Karpas-422 (cell line): ENCODE measurements at regions not wholly inside any gene's neighbourhood (a gene's known extent, or its start where the extent isn't known, plus 50 kb on each side); places are given as distances from the start of the nearest gene placed in this dataset.

ENCODE experiments used
- DNase-seq: peaks from one replicate; pipeline ENCODE4 v3.0.0-alpha.2; 2015
- H2AFZ ChIP-seq: fragments of 200-600 bp; sonication (generic); 2 replicates; pipeline ENCODE4 v1.6.1; 2014; ENCODE audit warnings: antibody characterized with exemption, low read length, mixed read lengths
- H3K27ac ChIP-seq: fragments of 200-600 bp; sonication (generic); 2 replicates; pipeline ENCODE4 v1.5.1; 2014; ENCODE audit warnings: mild to moderate bottlenecking, low read length, moderate library complexity
- H3K27me3 ChIP-seq: fragments of 200-600 bp; sonication (generic); 2 replicates; pipeline ENCODE4 v1.6.1; 2014; ENCODE audit warnings: low read length, mixed read lengths
- H3K36me3 ChIP-seq: fragments of 200-600 bp; sonication (generic); 2 replicates; pipeline ENCODE4 v1.6.1; 2014; ENCODE audit warnings: low read length, mixed read lengths; ENCODE audit not compliant: insufficient read depth
- H3K4me1 ChIP-seq: fragments of 200-600 bp; sonication (generic); 2 replicates; pipeline ENCODE4 v1.6.1; 2014; ENCODE audit warnings: mild to moderate bottlenecking, low read length, mixed read lengths
- H3K4me2 ChIP-seq: fragments of 200-600 bp; sonication (generic); 2 replicates; pipeline ENCODE4 v1.6.1; 2014; ENCODE audit warnings: low read length, low read depth, mild to moderate bottlenecking; ENCODE audit not compliant: poor library complexity, severe bottlenecking
- H3K4me3 ChIP-seq: fragments of 200-600 bp; sonication (generic); 2 replicates; pipeline ENCODE4 v1.5.1; 2014; ENCODE audit warnings: mild to moderate bottlenecking, antibody characterized with exemption, low read length, mixed read lengths
- H3K79me2 ChIP-seq: fragments of 200-600 bp; sonication (generic); 2 replicates; pipeline ENCODE4 v1.6.1; 2014; ENCODE audit warnings: mild to moderate bottlenecking, low read length, mixed read lengths
- H3K9ac ChIP-seq: fragments of 200-600 bp; sonication (generic); 2 replicates; pipeline ENCODE4 v1.6.0; 2014; ENCODE audit warnings: low read length
- H3K9me2 ChIP-seq: fragments of 200-600 bp; sonication (generic), shearing (Covaris generic); replicated peaks from 2 replicates; pipeline ENCODE4 v1.6.0; 2014; ENCODE audit warnings: mild to moderate bottlenecking, low read length, moderate library complexity; ENCODE audit not compliant: insufficient read depth
- H3K9me3 ChIP-seq: fragments of 300-700, 200-600 bp; sonication (generic); 2 replicates; pipeline ENCODE4 v1.6.1; 2014; ENCODE audit warnings: low read length, mixed read lengths
- H4K20me1 ChIP-seq: fragments of 200-600 bp; sonication (generic); 2 replicates; pipeline ENCODE4 v1.6.1; 2014; ENCODE audit warnings: mild to moderate bottlenecking, antibody characterized with exemption, low read length, low read depth; ENCODE audit not compliant: insufficient read depth

DNA sequence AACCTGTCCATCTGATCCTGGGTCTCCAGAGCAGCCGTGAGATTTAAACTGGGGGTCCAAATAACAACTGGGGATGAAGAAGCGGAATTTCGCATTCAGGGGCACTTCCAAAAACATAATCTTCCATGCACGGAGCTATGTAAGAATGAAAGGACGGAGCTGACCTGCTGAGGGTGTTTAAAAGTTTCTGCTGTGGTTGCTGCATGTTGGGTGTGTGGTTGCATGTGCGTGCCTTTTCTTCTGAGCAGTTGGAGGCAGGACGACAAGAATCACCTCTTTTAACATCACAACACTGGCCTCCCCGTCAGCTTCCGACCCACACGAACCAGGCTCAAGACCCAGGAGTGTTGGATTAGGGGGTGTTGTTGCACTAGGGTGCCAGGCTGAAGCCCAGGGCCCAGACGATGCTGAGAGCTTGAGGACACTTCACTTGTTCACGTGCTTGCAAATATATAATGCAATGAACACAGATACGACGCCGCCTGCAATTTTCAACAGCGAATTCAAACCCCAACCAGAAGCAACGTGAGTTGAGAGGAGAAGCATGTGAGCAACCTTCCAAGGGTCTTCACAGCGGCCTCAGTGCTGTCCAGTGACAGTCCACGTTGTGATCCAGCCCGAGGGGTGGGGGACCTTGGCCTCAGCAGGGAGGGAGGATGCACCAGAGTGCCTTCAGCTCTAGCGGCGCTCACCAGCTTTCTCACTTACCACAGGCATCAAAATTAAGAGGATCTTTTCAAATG lies 76.0 kb upstream of the SALL3 start:
- Histone ChIP-seq H4K20me1 (no peaks in the 10 kb centered on the region), H3K9me2 (no peaks in the 10 kb centered on the region), H2AFZ (no peak overlapping the region), H3K27me3 (no peaks in the 10 kb centered on the region), H3K36me3 (no peaks in the 10 kb centered on the region), H3K4me3 (no peak overlapping the region), H3K4me2 (no peak overlapping the region), H3K9me3 (no peaks in the 10 kb centered on the region), H3K27ac (no peak overlapping the region), H3K9ac (no peak overlapping the region), H3K4me1 (no peaks in the 10 kb centered on the region), H3K79me2 (no peaks in the 10 kb centered on the region)
- no peak for DNase-seq

GRCh38 chr18:78904179-78904531 lies 75.5 kb upstream of the SALL3 start:
- no peaks in the 10 kb centered on the region for H3K4me1 ChIP-seq
- no peak for DNase-seq
- no peaks in the 10 kb centered on the region for H3K27me3 ChIP-seq
- H3K9me2 ChIP-seq = no peaks in the 10 kb centered on the region
- no peaks in the 10 kb centered on the region for H3K79me2 ChIP-seq
- H2AFZ ChIP-seq = no peak overlapping the region
- no peak overlapping the region for H3K9ac ChIP-seq
- no peak overlapping the region for H3K4me2 ChIP-seq
- H3K27ac ChIP-seq = no peak overlapping the region
- no peaks in the 10 kb centered on the region for H4K20me1 ChIP-seq
- no peaks in the 10 kb centered on the region for H3K9me3 ChIP-seq
- H3K36me3 ChIP-seq = no peaks in the 10 kb centered on the region
- no peak overlapping the region for H3K4me3 ChIP-seq

GRCh38 chr18:78905334-78905733 lies 74.3 kb upstream of the SALL3 start:
- Histone ChIP-seq H3K9me2 (no peaks in the 10 kb centered on the region), H4K20me1 (no peaks in the 10 kb centered on the region), H3K9me3 (no peaks in the 10 kb centered on the region), H3K27me3 (no peaks in the 10 kb centered on the region), H3K36me3 (no peaks in the 10 kb centered on the region), H3K9ac (no peak overlapping the region), H3K4me2 (no peak overlapping the region), H3K79me2 (no peaks in the 10 kb centered on the region), H3K4me1 (no peaks in the 10 kb centered on the region), H2AFZ (no peak overlapping the region), H3K27ac (no peak overlapping the region), H3K4me3 (no peak overlapping the region)
- no peak for DNase-seq

- no peaks in the 10 kb centered on the region for H4K20me1 ChIP-seq
- H3K9ac ChIP-seq = no peak overlapping the region
- no peak overlapping the region for H3K4me2 ChIP-seq
- no peak overlapping the region for H3K4me3 ChIP-seq
- H2AFZ ChIP-seq = no peak overlapping the region
- no peaks in the 10 kb centered on the region for H3K4me1 ChIP-seq
- H3K36me3 ChIP-seq = no peaks in the 10 kb centered on the region
- no peaks in the 10 kb centered on the region for H3K79me2 ChIP-seq
- no peaks in the 10 kb centered on the region for H3K9me2 ChIP-seq
- H3K9me3 ChIP-seq = no peaks in the 10 kb centered on the region
- no peaks in the 10 kb centered on the region for H3K27me3 ChIP-seq
- DNase-seq = no peak
- H3K27ac ChIP-seq = no peak overlapping the region
Measured at GRCh38 chr18:78906066-78906465, 73.6 kb upstream of the SALL3 start.

DNA sequence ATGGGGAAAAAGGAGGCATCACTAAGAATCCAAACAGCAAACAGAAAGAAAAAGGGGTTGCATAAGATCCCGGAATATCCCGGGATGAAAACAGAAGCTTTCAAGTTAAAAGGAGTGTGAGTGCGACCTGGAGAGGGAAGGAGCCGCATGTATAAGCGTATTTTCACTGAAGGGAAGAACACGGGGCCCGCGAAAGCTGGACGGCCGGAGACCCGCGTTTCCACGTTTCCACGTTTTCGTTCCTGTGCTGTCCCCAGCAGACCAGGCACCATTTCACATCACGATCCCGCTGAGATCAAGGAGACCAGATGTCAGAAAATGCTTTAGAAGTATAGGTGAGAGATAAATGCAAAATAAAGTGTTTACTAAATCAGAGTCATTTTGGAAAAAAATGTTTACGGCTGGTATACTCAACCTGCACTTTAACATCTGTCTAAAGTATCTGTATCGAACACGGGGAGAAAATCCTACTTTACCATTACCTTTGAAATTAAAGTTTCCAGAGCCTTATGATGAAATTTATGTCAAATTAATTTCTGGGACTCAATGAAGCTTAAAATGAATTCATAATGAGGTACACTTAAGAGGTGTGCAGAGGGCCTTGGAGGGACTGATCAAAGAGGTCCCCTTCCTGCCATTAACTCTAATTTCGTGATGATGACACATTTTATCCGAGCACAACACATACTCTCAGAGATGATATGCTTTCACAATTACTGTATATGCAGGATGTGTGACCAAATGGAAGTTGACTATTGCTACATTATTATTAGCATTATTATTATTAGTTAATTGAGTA lies 71.0 kb upstream of the SALL3 start:
- Histone ChIP-seq H3K4me3 (no peak overlapping the region), H4K20me1 (no peaks in the 10 kb centered on the region), H3K9me3 (no peaks in the 10 kb centered on the region), H3K79me2 (no peaks in the 10 kb centered on the region), H3K27ac (no peak overlapping the region), H2AFZ (no peak overlapping the region), H3K4me1 (no peaks in the 10 kb centered on the region), H3K9ac (no peak overlapping the region), H3K36me3 (no peaks in the 10 kb centered on the region), H3K4me2 (no peak overlapping the region), H3K9me2 (no peaks in the 10 kb centered on the region), H3K27me3 (no peaks in the 10 kb centered on the region)
- no peak for DNase-seq

DNA sequence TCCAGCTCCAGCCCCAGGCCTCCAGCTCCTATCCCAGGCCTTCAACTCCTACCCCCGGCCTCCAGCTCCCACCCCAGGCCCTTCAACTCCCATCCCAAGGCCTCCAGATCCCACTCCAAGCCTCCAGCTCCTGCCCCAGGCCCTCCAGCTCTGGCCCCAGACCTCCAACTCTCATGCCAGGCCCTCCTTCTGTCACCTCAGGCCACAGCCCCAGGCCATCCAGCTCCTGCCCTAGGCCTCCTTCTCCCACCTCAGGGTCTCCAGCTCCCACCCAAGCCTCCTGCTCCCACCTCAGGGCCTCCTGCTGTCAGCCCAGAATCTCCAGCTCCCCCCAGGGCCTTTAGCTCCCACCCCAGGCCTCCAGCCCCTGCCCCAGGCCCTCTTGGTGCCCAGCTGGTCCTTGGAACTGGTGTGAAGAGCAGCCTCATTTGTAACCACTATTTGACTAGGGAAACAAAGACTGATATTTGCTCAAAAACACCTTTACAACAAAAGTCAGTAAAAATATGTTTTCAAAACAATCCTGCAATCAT lies 67.8 kb upstream of the SALL3 start:
- Histone ChIP-seq H3K27me3 (no peaks in the 10 kb centered on the region), H3K9me3 (no peaks in the 10 kb centered on the region), H3K79me2 (no peaks in the 10 kb centered on the region), H3K4me3 (no peak overlapping the region), H3K4me1 (no peaks in the 10 kb centered on the region), H3K36me3 (no peaks in the 10 kb centered on the region), H4K20me1 (no peaks in the 10 kb centered on the region), H3K9me2 (no peaks in the 10 kb centered on the region), H3K27ac (no peak overlapping the region), H3K4me2 (no peak overlapping the region), H2AFZ (no peak overlapping the region), H3K9ac (no peak overlapping the region)
- no peak for DNase-seq

DNA sequence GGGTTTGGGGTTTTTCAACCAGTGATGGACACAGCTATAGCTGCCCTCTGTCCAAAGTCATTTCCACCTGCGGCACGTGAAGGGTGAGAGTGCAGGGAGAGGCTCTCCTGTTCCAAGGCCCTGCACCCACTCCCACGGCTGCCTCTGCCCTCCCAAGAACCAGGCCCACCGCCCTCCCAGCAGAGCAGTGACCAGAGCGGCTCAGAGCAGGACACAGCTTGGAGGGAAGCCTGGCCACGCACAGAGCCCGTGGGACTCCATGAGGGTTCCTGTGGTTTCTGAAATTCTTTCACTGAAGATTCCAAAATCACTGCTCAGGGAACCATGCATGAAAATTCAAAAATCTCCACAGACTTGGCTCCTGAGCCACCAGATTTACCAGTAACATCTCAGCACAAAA lies 67.3 kb upstream of the SALL3 start:
- H3K36me3 ChIP-seq = no peaks in the 10 kb centered on the region
- no peak overlapping the region for H2AFZ ChIP-seq
- DNase-seq = no peak

DNA sequence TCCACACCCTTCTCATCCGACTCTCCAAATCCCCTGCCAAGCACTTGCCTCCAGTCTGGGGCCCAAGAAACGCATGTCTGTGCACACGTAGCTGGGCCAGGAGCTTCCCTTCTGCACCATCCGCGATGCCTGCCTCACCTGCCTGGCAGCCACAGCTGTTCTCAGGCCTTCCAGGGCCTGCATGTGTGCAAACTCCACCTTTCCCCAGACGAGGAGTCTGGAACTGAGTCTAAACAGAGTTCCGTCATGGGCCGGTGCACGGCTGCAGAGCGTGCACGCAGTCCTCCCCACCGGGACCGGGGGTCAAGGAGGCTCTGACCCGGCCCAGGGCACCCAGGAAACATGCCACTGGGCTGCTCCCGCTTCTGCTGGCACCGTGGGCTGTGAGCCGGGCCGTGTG lies 66.8 kb upstream of the SALL3 start:
- Histone ChIP-seq H3K9ac (no peak overlapping the region), H3K79me2 (no peaks in the 10 kb centered on the region), H2AFZ (no peak overlapping the region), H3K9me2 (no peaks in the 10 kb centered on the region), H3K27me3 (no peaks in the 10 kb centered on the region), H3K4me2 (no peak overlapping the region), H3K4me1 (no peaks in the 10 kb centered on the region), H3K4me3 (no peak overlapping the region), H3K9me3 (no peaks in the 10 kb centered on the region), H3K36me3 (no peaks in the 10 kb centered on the region), H3K27ac (no peak overlapping the region), H4K20me1 (no peaks in the 10 kb centered on the region)
- no peak for DNase-seq

More for the DNA sequence above, 67.3 kb upstream of the SALL3 start:
- H4K20me1 ChIP-seq = no peaks in the 10 kb centered on the region
- no peaks in the 10 kb centered on the region for H3K9me3 ChIP-seq
- no peaks in the 10 kb centered on the region for H3K79me2 ChIP-seq
- H3K4me1 ChIP-seq = no peaks in the 10 kb centered on the region
- no peaks in the 10 kb centered on the region for H3K9me2 ChIP-seq
- H3K27me3 ChIP-seq = no peaks in the 10 kb centered on the region
- H3K4me3 ChIP-seq = no peak overlapping the region
- H3K27ac ChIP-seq = no peak overlapping the region
- H3K9ac ChIP-seq = no peak overlapping the region
- no peak overlapping the region for H3K4me2 ChIP-seq
